ENCODE measurements at regions not wholly inside any gene's neighbourhood (a gene's known extent, or its start where the extent isn't known, plus 50 kb on each side); places are given as distances from the start of the nearest gene placed in this dataset.

DNA sequence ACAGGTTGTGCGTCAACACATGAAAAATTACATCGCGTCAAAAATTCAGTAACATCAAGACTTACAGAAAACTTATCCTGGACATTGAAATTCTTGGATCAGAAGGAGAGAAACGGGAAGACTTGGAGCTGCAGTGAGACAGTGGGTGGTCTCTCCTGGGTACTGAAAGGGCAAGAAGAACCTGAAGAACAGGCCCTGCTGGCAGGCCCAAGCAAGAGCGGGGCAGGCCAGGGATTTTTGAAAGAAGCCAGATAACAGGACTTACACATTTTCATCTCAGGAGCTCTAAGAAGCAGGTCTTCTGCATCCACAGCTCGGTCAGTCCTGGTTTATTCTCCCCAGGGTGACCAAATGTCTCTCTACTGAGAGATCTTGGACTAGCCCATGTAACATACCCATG, 466.5 kb upstream of the SOX5 start:
- DNase-seq (ENCODE audit: low read depth), result no peak
- no peak overlapping the region for H3K4me3 ChIP-seq (ENCODE audit: low read depth, low read length)
- no peak for TF ChIP-seq CTCF (conservative IDR thresholded peaks at IDR 0.05; ENCODE audit: low read depth, low read length)

- H3K4me3 ChIP-seq (ENCODE audit: low read depth, low read length), result no peak overlapping the region
- peak; percentile 43 for DNase-seq (ENCODE audit: low read depth)
These were observed 465.0 kb upstream of the SOX5 start for GRCh38 chr12:24414480-24414879.

GRCh38 chr12:24411948-24412347, 462.5 kb upstream of the SOX5 start:
- no peak overlapping the region for H3K4me3 ChIP-seq (ENCODE audit: low read depth, low read length)
- DNase-seq (ENCODE audit: low read depth), result no peak
- TF ChIP-seq CTCF (conservative IDR thresholded peaks at IDR 0.05; ENCODE audit: low read depth, low read length), result no peak

More at GRCh38 chr12:24414480-24414879, 465.0 kb upstream of the SOX5 start:
- TF ChIP-seq CTCF (conservative IDR thresholded peaks at IDR 0.05; ENCODE audit: low read depth, low read length), result no peak

DNA sequence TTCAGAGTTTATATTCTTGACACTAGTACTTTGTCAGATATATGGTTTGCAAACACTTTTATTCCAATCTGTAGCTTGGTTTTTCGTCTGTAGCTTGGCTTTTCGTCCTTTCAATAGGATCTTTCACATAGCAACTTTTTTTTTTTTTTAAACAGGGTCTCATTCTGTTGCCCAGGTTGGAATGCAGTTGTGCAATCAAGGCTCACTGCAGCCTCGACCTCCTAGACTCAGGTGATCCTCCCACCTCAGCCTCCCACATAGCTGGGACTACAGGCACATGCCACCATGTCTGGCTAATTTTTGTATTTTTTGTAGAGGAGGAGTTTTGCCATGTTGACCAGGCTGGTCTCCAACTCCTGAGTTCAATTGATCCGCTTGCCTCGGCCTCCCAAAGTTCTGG, 460.4 kb upstream of the SOX5 start:
- DNase-seq (ENCODE audit: low read depth), result no peak
- no peak for TF ChIP-seq CTCF (conservative IDR thresholded peaks at IDR 0.05; ENCODE audit: low read depth, low read length)
- no peak overlapping the region for H3K4me3 ChIP-seq (ENCODE audit: low read depth, low read length)

- DNase-seq (ENCODE audit: low read depth), result no peak
- TF ChIP-seq CTCF (conservative IDR thresholded peaks at IDR 0.05; ENCODE audit: low read depth, low read length), result no peak
- H3K4me3 ChIP-seq (ENCODE audit: low read depth, low read length), result no peak overlapping the region
These were observed 458.8 kb upstream of the SOX5 start for GRCh38 chr12:24408305-24408704.

DNA sequence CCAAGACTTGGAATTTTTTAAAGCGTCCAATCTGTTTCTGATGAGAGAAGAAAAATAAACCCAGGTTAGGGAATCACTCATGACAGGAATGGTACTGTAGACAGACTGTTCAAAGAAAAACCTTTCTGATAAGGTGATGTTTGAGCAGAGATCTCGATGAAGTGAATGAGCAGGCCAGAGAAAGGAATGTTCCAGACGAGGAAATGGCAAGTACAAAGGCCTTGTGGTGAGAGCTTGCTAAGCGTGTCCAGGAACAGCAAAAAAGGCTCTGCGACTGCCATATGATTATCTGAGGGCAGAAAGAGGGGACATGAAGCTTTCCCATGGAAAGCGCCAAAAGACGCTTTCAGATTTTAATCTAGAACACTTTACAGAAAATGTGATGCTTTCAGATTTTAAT, 458.4 kb upstream of the SOX5 start:
- no peak overlapping the region for H3K4me3 ChIP-seq (ENCODE audit: low read depth, low read length)
- DNase-seq (ENCODE audit: low read depth), result peak; percentile 12
- no peak for TF ChIP-seq CTCF (conservative IDR thresholded peaks at IDR 0.05; ENCODE audit: low read depth, low read length)

GRCh38 chr12:24404086-24404815, 454.8 kb upstream of the SOX5 start:
- H3K4me3 ChIP-seq (ENCODE audit: low read depth, low read length), result no peak overlapping the region
- no peak for TF ChIP-seq CTCF (conservative IDR thresholded peaks at IDR 0.05; ENCODE audit: low read depth, low read length)
- peak; percentile 89 for DNase-seq (ENCODE audit: low read depth)

Data from choroid plexus epithelial cell (primary cell).